ENCODE measurements at regions not wholly inside any gene's neighbourhood (a gene's known extent, or its start where the extent isn't known, plus 50 kb on each side); places are given as distances from the start of the nearest gene placed in this dataset.

- no peak for TF ChIP-seq CTCF (IDR thresholded peaks at IDR 0.05; ENCODE audit: insufficient read depth, low read length, poor library complexity, severe bottlenecking)
- H3K27me3 ChIP-seq (ENCODE audit: control insufficient read depth, insufficient read depth, low read length), result no peaks in the 10 kb centered on the region
- no peak for DNase-seq (ENCODE audit: low read depth)
- H3K4me3 ChIP-seq (ENCODE audit: low read depth, low read length), result no peak overlapping the region
- no peaks in the 10 kb centered on the region for H3K36me3 ChIP-seq (ENCODE audit: control insufficient read depth, insufficient read depth, low read length)
Measured at GRCh38 chr13:26155568-26155967, 66.5 kb downstream of the RNF6 start.

- Histone ChIP-seq H3K36me3 (ENCODE audit: control insufficient read depth, insufficient read depth, low read length) (no peaks in the 10 kb centered on the region), H3K27me3 (ENCODE audit: control insufficient read depth, insufficient read depth, low read length) (no peaks in the 10 kb centered on the region), H3K4me3 (ENCODE audit: low read depth, low read length) (no peak overlapping the region)
- no peak for TF ChIP-seq CTCF (IDR thresholded peaks at IDR 0.05; ENCODE audit: insufficient read depth, low read length, poor library complexity, severe bottlenecking)
- DNase-seq (ENCODE audit: low read depth), result no peak
Measured at GRCh38 chr13:26133851-26134250, 82.0 kb upstream of the SHISA2 start.

- Histone ChIP-seq H3K27me3 (ENCODE audit: control insufficient read depth, insufficient read depth, low read length) (no peaks in the 10 kb centered on the region), H3K4me3 (ENCODE audit: low read depth, low read length) (no peak overlapping the region), H3K36me3 (ENCODE audit: control insufficient read depth, insufficient read depth, low read length) (no peaks in the 10 kb centered on the region)
- no peak for DNase-seq (ENCODE audit: low read depth)
- TF ChIP-seq CTCF (IDR thresholded peaks at IDR 0.05; ENCODE audit: insufficient read depth, low read length, poor library complexity, severe bottlenecking), result no peak
Measured at GRCh38 chr13:26133286-26133685, 81.5 kb upstream of the SHISA2 start.

- Histone ChIP-seq H3K27me3 (ENCODE audit: control insufficient read depth, insufficient read depth, low read length) (no peaks in the 10 kb centered on the region), H3K36me3 (ENCODE audit: control insufficient read depth, insufficient read depth, low read length) (no peaks in the 10 kb centered on the region), H3K4me3 (ENCODE audit: low read depth, low read length) (no peak overlapping the region)
- no peak for TF ChIP-seq CTCF (IDR thresholded peaks at IDR 0.05; ENCODE audit: insufficient read depth, low read length, poor library complexity, severe bottlenecking)
- DNase-seq (ENCODE audit: low read depth), result no peak
Measured at GRCh38 chr13:26132756-26133155, 80.9 kb upstream of the SHISA2 start.

- Histone ChIP-seq H3K27me3 (ENCODE audit: control insufficient read depth, insufficient read depth, low read length) (no peaks in the 10 kb centered on the region), H3K4me3 (ENCODE audit: low read depth, low read length) (no peak overlapping the region), H3K36me3 (ENCODE audit: control insufficient read depth, insufficient read depth, low read length) (no peaks in the 10 kb centered on the region)
- DNase-seq (ENCODE audit: low read depth), result no peak
- TF ChIP-seq CTCF (IDR thresholded peaks at IDR 0.05; ENCODE audit: insufficient read depth, low read length, poor library complexity, severe bottlenecking), result no peak
Measured at GRCh38 chr13:26128676-26129075, 76.9 kb upstream of the SHISA2 start.

GRCh38 chr13:26117620-26118019, 65.8 kb upstream of the SHISA2 start:
- H3K27me3 ChIP-seq (ENCODE audit: control insufficient read depth, insufficient read depth, low read length), result no peaks in the 10 kb centered on the region
- TF ChIP-seq CTCF (IDR thresholded peaks at IDR 0.05; ENCODE audit: insufficient read depth, low read length, poor library complexity, severe bottlenecking), result no peak
- H3K36me3 ChIP-seq (ENCODE audit: control insufficient read depth, insufficient read depth, low read length), result no peaks in the 10 kb centered on the region
- H3K4me3 ChIP-seq (ENCODE audit: low read depth, low read length), result no peak overlapping the region
- DNase-seq (ENCODE audit: low read depth), result no peak

Measured in kidney epithelial cell (primary cell).